AG04450 (cell line): ENCODE measurements at regions not wholly inside any gene's neighbourhood (a gene's known extent, or its start where the extent isn't known, plus 50 kb on each side); places are given as distances from the start of the nearest gene placed in this dataset.

Experiments used
- CTCF ChIA-PET: fragments of 300-600, 350-600 bp; formaldehyde crosslinking; extraction: SDS; loops from one replicate; lab custom pipeline; 2022; ENCODE audit warnings: antibody characterized with exemption, inconsistent platforms; lab: Charles Lee
- POLR2A ChIA-PET: fragments of 350-600 bp; formaldehyde crosslinking; extraction: SDS; loops from one replicate; lab custom pipeline; 2021; ENCODE audit warnings: antibody characterized with exemption, inconsistent platforms; lab: Yijun Ruan, JAX
- DNase-seq: peaks from one replicate; pipeline ENCODE4 v3.0.0-alpha.2; 2011; ENCODE audit warnings: low read depth, low spot score
- H3K27ac ChIP-seq: one replicate; pipeline ENCODE4 v1.5.1; 2012; ENCODE audit warnings: low read depth, low read length, control low read depth
- H3K27me3 ChIP-seq: one replicate; pipeline ENCODE4 v1.6.0; 2012; ENCODE audit warnings: low read length; ENCODE audit not compliant: control insufficient read depth, insufficient read depth
- H3K4me3 ChIP-seq: 2 replicates; pipeline ENCODE4 v1.5.1; 2011; ENCODE audit warnings: mild to moderate bottlenecking, low read depth, low read length, control low read depth
- H3K9me3 ChIP-seq: 2 replicates; pipeline ENCODE4 v1.5.1; 2012; ENCODE audit warnings: low read length; ENCODE audit not compliant: control insufficient read depth, insufficient read depth
- TF ChIP-seq, protein P1 (sequence below): IDR thresholded peaks from 2 replicates; pipeline ENCODE4 v1.5.1; 2011; ENCODE audit warnings: low read depth, low read length, control low read depth, inconsistent platforms

GRCh38 chr2:4828682-4829374 is 863.4 kb upstream of the SOX11 start:
- H3K27me3 ChIP-seq, result no peaks in the 10 kb centered on the region
- DNase-seq, result no peak
- TF ChIP-seq, protein P1, sequence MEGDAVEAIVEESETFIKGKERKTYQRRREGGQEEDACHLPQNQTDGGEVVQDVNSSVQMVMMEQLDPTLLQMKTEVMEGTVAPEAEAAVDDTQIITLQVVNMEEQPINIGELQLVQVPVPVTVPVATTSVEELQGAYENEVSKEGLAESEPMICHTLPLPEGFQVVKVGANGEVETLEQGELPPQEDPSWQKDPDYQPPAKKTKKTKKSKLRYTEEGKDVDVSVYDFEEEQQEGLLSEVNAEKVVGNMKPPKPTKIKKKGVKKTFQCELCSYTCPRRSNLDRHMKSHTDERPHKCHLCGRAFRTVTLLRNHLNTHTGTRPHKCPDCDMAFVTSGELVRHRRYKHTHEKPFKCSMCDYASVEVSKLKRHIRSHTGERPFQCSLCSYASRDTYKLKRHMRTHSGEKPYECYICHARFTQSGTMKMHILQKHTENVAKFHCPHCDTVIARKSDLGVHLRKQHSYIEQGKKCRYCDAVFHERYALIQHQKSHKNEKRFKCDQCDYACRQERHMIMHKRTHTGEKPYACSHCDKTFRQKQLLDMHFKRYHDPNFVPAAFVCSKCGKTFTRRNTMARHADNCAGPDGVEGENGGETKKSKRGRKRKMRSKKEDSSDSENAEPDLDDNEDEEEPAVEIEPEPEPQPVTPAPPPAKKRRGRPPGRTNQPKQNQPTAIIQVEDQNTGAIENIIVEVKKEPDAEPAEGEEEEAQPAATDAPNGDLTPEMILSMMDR, result no peak
- H3K27ac ChIP-seq, result no peak overlapping the region
- no peak overlapping the region for H3K4me3 ChIP-seq
- POLR2A ChIA-PET, result no interaction called here
- CTCF ChIA-PET, result no interaction called here
- peaks cover 4% of the 10 kb centered on the region; the same call in 1 of the 2 replicates for H3K9me3 ChIP-seq

DNA sequence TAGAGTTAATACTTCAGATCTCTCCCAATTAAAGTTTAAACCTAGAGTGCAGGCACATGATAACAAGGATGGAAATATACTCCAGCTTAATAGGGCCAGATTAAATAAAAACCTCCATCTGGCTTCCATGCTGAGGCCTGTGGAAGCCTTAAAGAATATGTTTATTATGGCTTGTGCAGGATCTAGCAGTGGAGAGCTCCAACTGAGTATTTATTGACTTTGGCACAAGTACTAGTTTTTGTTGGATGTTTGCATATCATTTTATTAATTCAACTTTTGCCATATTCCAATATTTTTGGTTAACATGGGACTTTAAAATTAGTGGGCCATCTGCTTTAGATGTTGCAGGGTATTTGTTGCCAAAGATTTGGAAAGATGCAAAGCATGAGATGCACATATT is 860.4 kb upstream of the SOX11 start:
- Histone ChIP-seq H3K27ac (no peak overlapping the region), H3K27me3 (no peaks in the 10 kb centered on the region), H3K4me3 (no peak overlapping the region), H3K9me3 (peaks cover 1% of the 10 kb centered on the region; the same call in 1 of the 2 replicates)
- POLR2A ChIA-PET, result no interaction called here
- CTCF ChIA-PET, result no interaction called here
- DNase-seq, result no peak
- TF ChIP-seq, protein P1, result no peak

- no peaks in the 10 kb centered on the region for H3K27me3 ChIP-seq
- TF ChIP-seq, protein P1, result no peak
- ChIA-PET POLR2A (no interaction called here), CTCF (no interaction called here)
- H3K4me3 ChIP-seq, result no peak overlapping the region
- H3K9me3 ChIP-seq, result peaks cover 3% of the 10 kb centered on the region; the same call in 1 of the 2 replicates
- H3K27ac ChIP-seq, result no peak overlapping the region
- DNase-seq, result no peak
These were observed 859.5 kb upstream of the SOX11 start for GRCh38 chr2:4832642-4833041.

GRCh38 chr2:4838626-4839025 is 853.6 kb upstream of the SOX11 start:
- TF ChIP-seq, protein P1, result no peak
- H3K27me3 ChIP-seq, result no peaks in the 10 kb centered on the region
- ChIA-PET CTCF (no interaction called here), POLR2A (no interaction called here)
- H3K9me3 ChIP-seq, result peaks cover 23% of the 10 kb centered on the region
- no peak for DNase-seq
- no peak overlapping the region for H3K27ac ChIP-seq
- H3K4me3 ChIP-seq, result no peak overlapping the region

DNA sequence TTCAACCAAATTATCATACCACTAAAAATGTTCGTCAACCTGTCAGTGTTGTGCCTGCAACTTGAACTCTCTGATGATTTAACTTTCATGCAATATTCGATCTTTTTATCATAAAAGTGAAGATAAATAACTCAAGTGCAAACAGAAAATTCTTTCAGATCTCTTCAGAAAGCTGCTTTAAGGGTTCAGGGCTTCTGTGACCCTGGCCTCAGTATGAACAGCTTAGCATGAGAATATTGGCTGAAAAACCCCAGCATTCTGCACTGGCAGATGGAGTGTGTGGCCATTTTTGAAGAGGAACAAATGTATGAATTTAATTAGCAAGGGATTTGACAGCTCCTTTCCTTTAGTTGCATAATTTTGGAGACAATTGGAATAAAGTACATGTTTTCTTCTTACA is 851.4 kb upstream of the SOX11 start:
- TF ChIP-seq, protein P1, result no peak
- CTCF ChIA-PET, result no interaction called here
- no peak for DNase-seq
- POLR2A ChIA-PET, result interaction anchor here (0.7 kb wide), 1 partner anchor 13 kb away, joined by 3 read pairs; no protein-coding TSS in a partner anchor
- Histone ChIP-seq H3K27ac (no peak overlapping the region), H3K9me3 (peaks cover 29% of the 10 kb centered on the region), H3K4me3 (no peak overlapping the region), H3K27me3 (no peaks in the 10 kb centered on the region)
